ENCODE measurements at regions not wholly inside any gene's neighbourhood (a gene's known extent, or its start where the extent isn't known, plus 50 kb on each side); places are given as distances from the start of the nearest gene placed in this dataset.

GRCh38 chr2:196528486-196529223 is 110.9 kb upstream of the CCDC150 start:
- no peak for TF ChIP-seq CTCF (IDR thresholded peaks at IDR 0.05)
- TF ChIP-seq POLR2AphosphoS5 (IDR thresholded peaks at IDR 0.05), result no peak

Measured in stomach (tissue), 4 donors.